ENCODE measurements at regions not wholly inside any gene's neighbourhood (a gene's known extent, or its start where the extent isn't known, plus 50 kb on each side); places are given as distances from the start of the nearest gene placed in this dataset.
"Not testable (repeated sequence)": the region's sequence is repeated elsewhere in the genome, so short reads cannot be mapped to it uniquely, and the experiment has no call there.

- no peak overlapping the region for H3K4me3 ChIP-seq (ENCODE audit: low read depth, low read length)
- TF ChIP-seq CTCF (IDR thresholded peaks at IDR 0.05; ENCODE audit: insufficient read depth, low read depth, low read length) = no peak
- DNase-seq (ENCODE audit: low read depth) = no peak
Measured at GRCh38 chr3:19825193-19825592, 108.8 kb downstream of the EFHB start.

- H3K4me3 ChIP-seq (ENCODE audit: low read depth, low read length) = no peak overlapping the region
- DNase-seq (ENCODE audit: low read depth) = no peak
- TF ChIP-seq CTCF (IDR thresholded peaks at IDR 0.05; ENCODE audit: insufficient read depth, low read depth, low read length) = no peak
Measured at GRCh38 chr3:19822805-19823204, 111.2 kb downstream of the EFHB start.

GRCh38 chr3:19816631-19817030 lies 117.4 kb downstream of the EFHB start:
- no peak overlapping the region for H3K4me3 ChIP-seq (ENCODE audit: low read depth, low read length)
- no peak for TF ChIP-seq CTCF (IDR thresholded peaks at IDR 0.05; ENCODE audit: insufficient read depth, low read depth, low read length)
- no peak for DNase-seq (ENCODE audit: low read depth)

- H3K4me3 ChIP-seq (ENCODE audit: low read depth, low read length) = no peak overlapping the region
- no peak for DNase-seq (ENCODE audit: low read depth)
- TF ChIP-seq CTCF (IDR thresholded peaks at IDR 0.05; ENCODE audit: insufficient read depth, low read depth, low read length) = no peak
Measured at GRCh38 chr3:19815805-19816204, 118.2 kb downstream of the EFHB start.

GRCh38 chr3:19813743-19814142 lies 120.3 kb downstream of the EFHB start:
- DNase-seq (ENCODE audit: low read depth); H3K4me3 ChIP-seq (ENCODE audit: low read depth, low read length): not testable (repeated sequence)

GRCh38 chr3:19811689-19812088 lies 122.3 kb downstream of the EFHB start:
- no peak overlapping the region for H3K4me3 ChIP-seq (ENCODE audit: low read depth, low read length)
- no peak for DNase-seq (ENCODE audit: low read depth)
- no peak for TF ChIP-seq CTCF (IDR thresholded peaks at IDR 0.05; ENCODE audit: insufficient read depth, low read depth, low read length)

GRCh38 chr3:19808834-19809233 lies 125.2 kb downstream of the EFHB start:
- no peak for DNase-seq (ENCODE audit: low read depth)
- H3K4me3 ChIP-seq (ENCODE audit: low read depth, low read length) = no peak overlapping the region
- no peak for TF ChIP-seq CTCF (IDR thresholded peaks at IDR 0.05; ENCODE audit: insufficient read depth, low read depth, low read length)

Data from fibroblast of villous mesenchyme (primary cell).